Vagina (tissue), 2 donors: ENCODE measurements at regions not wholly inside any gene's neighbourhood (a gene's known extent, or its start where the extent isn't known, plus 50 kb on each side); places are given as distances from the start of the nearest gene placed in this dataset.

Experiments used
- CTCF ChIP-seq, 3 experiments: fragments of 450-650 bp in 2 of 3; fragments of 200-600 bp in 1 of 3; sonication (generic) in 1 of 3; IDR thresholded peaks; one replicate each; pipeline ENCODE4 v1.5.1; 2017 to 2019; ENCODE audit warnings: antibody characterized with exemption in 3 of 3, mild to moderate bottlenecking in 2 of 3, moderate library complexity in 2 of 3
- POLR2A ChIP-seq, 2 donors: fragments of 450-650 bp; IDR thresholded peaks; one replicate each; pipeline ENCODE4 v1.6.1; 2017; ENCODE audit warnings: antibody characterized with exemption in 2 of 2, mild to moderate bottlenecking in 2 of 2, moderate library complexity in 2 of 2

GRCh38 chr1:34656731-34657130, 98.1 kb upstream of the GJB5 start:
- TF ChIP-seq CTCF (IDR thresholded peaks at IDR 0.05) = no peak
- TF ChIP-seq POLR2A (IDR thresholded peaks at IDR 0.05) = no peak
